ENCODE measurements at regions not wholly inside any gene's neighbourhood (a gene's known extent, or its start where the extent isn't known, plus 50 kb on each side); places are given as distances from the start of the nearest gene placed in this dataset.

GRCh38 chr2:237026981-237027711, 58.5 kb upstream of the COPS8 start:
- H3K9ac ChIP-seq (ENCODE audit: low read depth in 2 of 2, low read length in 2 of 2) = no peak overlapping the region
- no peaks in the 10 kb centered on the region for H3K9me3 ChIP-seq
- DNase-seq = peak; percentile 71
- H3K27ac ChIP-seq = no peak overlapping the region
- peak; percentile 80 for TF ChIP-seq CTCF (IDR thresholded peaks at IDR 0.05)
- H3K4me3 ChIP-seq = no peak overlapping the region
- no peaks in the 10 kb centered on the region for H3K36me3 ChIP-seq
- no peaks in the 10 kb centered on the region for H3K27me3 ChIP-seq
- H3K4me1 ChIP-seq = no peaks in the 10 kb centered on the region
- intact Hi-C loops (cut with DNase I) = loop anchor here (2.0 kb wide), 1 partner anchor 514 kb away; no protein-coding TSS in a partner anchor

GRCh38 chr2:237027712-237028029, 58.0 kb upstream of the COPS8 start:
- TF ChIP-seq CTCF (IDR thresholded peaks at IDR 0.05) = no peak
- DNase-seq = no peak
- H3K27ac ChIP-seq = no peak overlapping the region
- intact Hi-C loops (cut with DNase I) = loop anchor here (2.0 kb wide), 1 partner anchor 515 kb away; no protein-coding TSS in a partner anchor
- no peaks in the 10 kb centered on the region for H3K4me1 ChIP-seq
- H3K36me3 ChIP-seq = no peaks in the 10 kb centered on the region
- no peaks in the 10 kb centered on the region for H3K27me3 ChIP-seq
- no peak overlapping the region for H3K9ac ChIP-seq (ENCODE audit: low read depth in 2 of 2, low read length in 2 of 2)
- H3K9me3 ChIP-seq = no peaks in the 10 kb centered on the region
- H3K4me3 ChIP-seq = no peak overlapping the region

GRCh38 chr2:237030382-237030781, 55.3 kb upstream of the COPS8 start:
- Histone ChIP-seq H3K36me3 (no peaks in the 10 kb centered on the region), H3K4me3 (no peak overlapping the region), H3K9me3 (no peaks in the 10 kb centered on the region), H3K4me1 (no peaks in the 10 kb centered on the region), H3K27me3 (no peaks in the 10 kb centered on the region), H3K9ac (ENCODE audit: low read depth in 2 of 2, low read length in 2 of 2) (no peak overlapping the region), H3K27ac (no peak overlapping the region)
- no peak for TF ChIP-seq CTCF (IDR thresholded peaks at IDR 0.05)
- no peak for DNase-seq
- intact Hi-C loops (cut with DNase I) = no loop called here

GRCh38 chr2:237033536-237034060, 52.1 kb upstream of the COPS8 start:
- H3K27me3 ChIP-seq = no peaks in the 10 kb centered on the region
- no peak for DNase-seq
- no peaks in the 10 kb centered on the region for H3K36me3 ChIP-seq
- intact Hi-C loops (cut with DNase I) = no loop called here
- H3K4me3 ChIP-seq = no peak overlapping the region
- no peaks in the 10 kb centered on the region for H3K4me1 ChIP-seq
- H3K27ac ChIP-seq = no peak overlapping the region
- H3K9ac ChIP-seq (ENCODE audit: low read depth in 2 of 2, low read length in 2 of 2) = no peak overlapping the region
- no peak for TF ChIP-seq CTCF (IDR thresholded peaks at IDR 0.05)
- no peaks in the 10 kb centered on the region for H3K9me3 ChIP-seq

- no peaks in the 10 kb centered on the region for H3K27me3 ChIP-seq
Observed at GRCh38 chr2:237035781-237036475, 49.8 kb upstream of the COPS8 start.

More at GRCh38 chr2:237035781-237036475, 49.8 kb upstream of the COPS8 start:
- TF ChIP-seq CTCF (IDR thresholded peaks at IDR 0.05) = no peak
- Histone ChIP-seq H3K4me3 (no peak overlapping the region), H3K27ac (no peak overlapping the region), H3K9ac (ENCODE audit: low read depth in 2 of 2, low read length in 2 of 2) (no peak overlapping the region), H3K9me3 (no peaks in the 10 kb centered on the region), H3K36me3 (no peaks in the 10 kb centered on the region), H3K4me1 (no peaks in the 10 kb centered on the region)
- intact Hi-C loops (cut with DNase I) = no loop called here
- no peak for DNase-seq
